MCF 10A (cell line): ENCODE measurements at regions not wholly inside any gene's neighbourhood (a gene's known extent, or its start where the extent isn't known, plus 50 kb on each side); places are given as distances from the start of the nearest gene placed in this dataset.

Source experiments
- BruUV-seq: library from RNA; stranded (reverse); fragments of 400-500 nt; replicated peaks from 2 replicates; lab custom pipeline; 2021; lab: Mats Ljungman, UMichigan
- CTCF ChIA-PET: fragments of 300-600 bp; sonication (Branson Sonifier 250); formaldehyde crosslinking; extraction: SDS; loops from one replicate; lab custom pipeline; 2021; ENCODE audit warnings: antibody characterized with exemption, inconsistent platforms; lab: Yijun Ruan, JAX
- POLR2A ChIA-PET: fragments of 300-600, 350-650 bp; sonication (Branson Sonifier 250); formaldehyde crosslinking; extraction: SDS; loops from one replicate; lab custom pipeline; 2020; ENCODE audit warnings: antibody characterized with exemption, inconsistent platforms; lab: Yijun Ruan, JAX
- DNase-seq: peaks from one replicate; pipeline ENCODE4 v3.0.0-alpha.2; 2018; ENCODE audit not compliant: unreplicated experiment
- H3K27ac Mint-ChIP-seq: one replicate; pipeline ENCODE4 v1.8.0; 2022; ENCODE audit warnings: mild to moderate bottlenecking, low read depth, mixed read lengths; ENCODE audit not compliant: unreplicated experiment
- H3K27me3 Mint-ChIP-seq: one replicate; pipeline ENCODE4 v1.8.0; 2022; ENCODE audit warnings: mixed read lengths; ENCODE audit not compliant: insufficient read depth, unreplicated experiment
- H3K36me3 Mint-ChIP-seq: one replicate; pipeline ENCODE4 v1.8.0; 2022; ENCODE audit warnings: mild to moderate bottlenecking, moderate library complexity, mixed read lengths; ENCODE audit not compliant: insufficient read depth, unreplicated experiment
- H3K4me1 Mint-ChIP-seq: one replicate; pipeline ENCODE4 v1.8.0; 2022; ENCODE audit warnings: mixed read lengths; ENCODE audit not compliant: insufficient read depth, unreplicated experiment
- H3K4me3 Mint-ChIP-seq: one replicate; pipeline ENCODE4 v1.8.0; 2022; ENCODE audit warnings: mild to moderate bottlenecking, moderate library complexity, mixed read lengths; ENCODE audit not compliant: unreplicated experiment
- H3K9me3 Mint-ChIP-seq: one replicate; pipeline ENCODE4 v1.8.0; 2022; ENCODE audit warnings: mixed read lengths; ENCODE audit not compliant: unreplicated experiment
- CTCF ChIP-seq: fragments of 200-600 bp; IDR thresholded peaks from one replicate; pipeline ENCODE4 v1.8.0; 2022; ENCODE audit warnings: antibody characterized with exemption, mild to moderate bottlenecking; ENCODE audit not compliant: unreplicated experiment
- intact Hi-C: fragments of 100-400 bp; cut with micrococcal nuclease; formaldehyde crosslinking; loops from 2 replicates; pipeline ENCODE4 v1.14.1; 2022

DNA sequence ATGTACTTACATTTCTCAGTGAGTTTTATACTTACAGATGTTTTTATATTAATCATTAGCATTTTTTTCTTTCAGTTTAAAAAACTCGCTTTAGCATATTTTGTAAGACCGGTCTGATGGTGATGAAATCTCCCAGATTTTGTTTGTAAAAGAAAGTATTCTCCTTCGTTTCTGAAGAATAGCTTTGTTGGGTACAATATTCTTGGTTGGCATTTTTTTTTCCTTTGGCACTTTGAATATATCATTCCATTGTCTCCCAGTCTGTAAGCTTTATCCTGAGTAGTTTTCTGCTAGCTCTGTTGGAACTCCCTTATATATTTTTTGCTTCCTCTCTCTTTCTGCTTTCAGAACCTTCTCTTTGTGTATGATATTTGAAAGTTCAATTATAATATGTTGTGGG, 412.6 kb downstream of the RASEF start:
- Mint-ChIP-seq H3K36me3 (peaks cover 6% of the 10 kb centered on the region), H3K9me3 (peaks cover 10% of the 10 kb centered on the region), H3K4me1 (no peaks in the 10 kb centered on the region), H3K27me3 (no peaks in the 10 kb centered on the region), H3K27ac (no peak overlapping the region), H3K4me3 (no peak overlapping the region)
- BruUV-seq: no TSS peak
- intact Hi-C loops: no loop called here
- ChIA-PET POLR2A (no interaction called here), CTCF (interaction anchor here (0.6 kb wide), 1 partner anchor 1314 kb away, joined by 3 read pairs; no protein-coding TSS in a partner anchor)
- no peak for TF ChIP-seq CTCF
- DNase-seq: no peak

DNA sequence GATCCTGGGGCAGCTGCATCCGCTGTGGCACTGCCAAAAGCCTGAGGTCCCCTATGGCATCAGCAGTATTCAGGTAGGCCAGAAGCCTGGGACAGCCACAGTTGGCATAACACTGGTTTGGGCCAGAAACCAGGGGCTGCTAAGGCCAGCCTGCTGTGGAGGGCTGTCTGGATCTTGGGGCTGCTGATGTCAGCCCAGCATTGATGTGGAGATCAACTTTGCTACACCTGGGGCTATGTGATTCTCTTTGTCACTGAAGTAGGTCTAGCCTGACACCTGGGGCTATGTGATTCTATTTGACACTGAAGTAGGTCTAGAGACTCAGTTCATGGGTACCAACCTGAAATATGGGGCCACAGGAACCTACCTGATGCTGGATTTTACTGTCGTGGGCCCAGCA, 411.5 kb downstream of the RASEF start:
- Mint-ChIP-seq H3K4me3 (no peak overlapping the region), H3K27ac (no peak overlapping the region), H3K4me1 (no peaks in the 10 kb centered on the region), H3K36me3 (peaks cover 6% of the 10 kb centered on the region), H3K27me3 (no peaks in the 10 kb centered on the region), H3K9me3 (peaks cover 10% of the 10 kb centered on the region)
- no TSS peak for BruUV-seq
- POLR2A ChIA-PET: no interaction called here
- DNase-seq: no peak
- CTCF ChIA-PET: no interaction called here
- intact Hi-C loops: no loop called here
- TF ChIP-seq CTCF: no peak

- no peaks in the 10 kb centered on the region for H3K36me3 Mint-ChIP-seq
- intact Hi-C loops: no loop called here
- H3K4me3 Mint-ChIP-seq: no peak overlapping the region
- H3K4me1 Mint-ChIP-seq: no peaks in the 10 kb centered on the region
- no peak for DNase-seq
- ChIA-PET POLR2A (no interaction called here), CTCF (no interaction called here)
- TF ChIP-seq CTCF: no peak
- no peaks in the 10 kb centered on the region for H3K27me3 Mint-ChIP-seq
- no TSS peak for BruUV-seq
- H3K9me3 Mint-ChIP-seq: no peaks in the 10 kb centered on the region
- no peak overlapping the region for H3K27ac Mint-ChIP-seq
Measured at GRCh38 chr9:82665324-82665723, 397.6 kb downstream of the RASEF start.

- Mint-ChIP-seq H3K9me3 (no peaks in the 10 kb centered on the region), H3K27me3 (no peaks in the 10 kb centered on the region), H3K4me1 (no peaks in the 10 kb centered on the region), H3K36me3 (no peaks in the 10 kb centered on the region), H3K4me3 (no peak overlapping the region), H3K27ac (no peak overlapping the region)
- ChIA-PET POLR2A (interaction anchor here (0.6 to 1.0 kb wide), 2 partner anchors 19 to 23 kb away, joined by 3 to 5 read pairs; no protein-coding TSS in a partner anchor), CTCF (interaction anchor here (0.6 kb wide), 1 partner anchor 114 kb away, joined by 3 read pairs; no protein-coding TSS in a partner anchor)
- no TSS peak for BruUV-seq
- intact Hi-C loops: no loop called here
- no peak for TF ChIP-seq CTCF
- no peak for DNase-seq
Measured at GRCh38 chr9:82668689-82669199, 394.2 kb downstream of the RASEF start.
